CD4-positive, alpha-beta T cell (primary cell): ENCODE measurements at regions not wholly inside any gene's neighbourhood (a gene's known extent, or its start where the extent isn't known, plus 50 kb on each side); places are given as distances from the start of the nearest gene placed in this dataset.
"Not testable (repeated sequence)": the region's sequence is repeated elsewhere in the genome, so short reads cannot be mapped to it uniquely, and the experiment has no call there.

Experiments used
- ATAC-seq: fragments of 200-7000 bp; cut with Tn5 transposase; one replicate; pipeline ENCODE4 v1.10.0; 2022; ENCODE audit warnings: mild to moderate bottlenecking; ENCODE audit not compliant: poor library complexity
- CTCF ChIA-PET: fragments of 350-600 bp; sonication (Branson Sonifier 250); formaldehyde crosslinking; loops from one replicate; lab custom pipeline; 2021; ENCODE audit warnings: antibody characterized with exemption, inconsistent platforms; lab: Charles Lee
- POLR2A ChIA-PET: fragments of 350-600 bp; sonication (Branson Sonifier 250); formaldehyde crosslinking; loops from one replicate; lab custom pipeline; 2021; ENCODE audit warnings: antibody characterized with exemption, inconsistent platforms; lab: Charles Lee
- DNase-seq, 14 experiments: peaks; one replicate each; pipeline ENCODE4 v3.0.0-alpha.2; 2013 to 2020; ENCODE audit warnings: mixed read lengths in 2 of 14
- H3K27ac ChIP-seq, 2 donors: one replicate each; pipeline versions ENCODE4 v1.5.1 to v1.7.0; 2013; ENCODE audit warnings: low read length in 2 of 2, low read depth in 1 of 2, mild to moderate bottlenecking in 1 of 2
- H3K27me3 ChIP-seq, 2 experiments: 1 replicate in 1 of 2; 2 replicates in 1 of 2; pipeline versions ENCODE4 v1.6.1 to v1.7.0; 2013; ENCODE audit warnings: low read length in 2 of 2, control low read depth in 1 of 2, mild to moderate bottlenecking in 1 of 2, moderate library complexity in 1 of 2; ENCODE audit not compliant: insufficient read depth in 2 of 2, control insufficient read depth in 1 of 2
- H3K36me3 ChIP-seq: one replicate; pipeline ENCODE4 v1.6.1; 2013; ENCODE audit warnings: low read length, control low read depth; ENCODE audit not compliant: insufficient read depth
- H3K4me1 ChIP-seq: one replicate; pipeline ENCODE4 v1.6.1; 2013; ENCODE audit warnings: low read length, control low read depth; ENCODE audit not compliant: insufficient read depth
- H3K4me3 ChIP-seq: one replicate; pipeline ENCODE4 v1.5.1; 2013; ENCODE audit warnings: mild to moderate bottlenecking, low read length, moderate library complexity
- H3K9me3 ChIP-seq, 2 experiments: 1 replicate in 1 of 2; 2 replicates in 1 of 2; pipeline versions ENCODE4 v1.6.1 to v1.7.0; 2013; ENCODE audit warnings: low read length in 2 of 2, mild to moderate bottlenecking in 2 of 2, control low read depth in 1 of 2, moderate library complexity in 1 of 2; ENCODE audit not compliant: control insufficient read depth in 1 of 2, insufficient read depth in 1 of 2
- H3K27ac Mint-ChIP-seq: one replicate; pipeline ENCODE4 v1.8.0; 2020; ENCODE audit warnings: mixed read lengths
- H3K27me3 Mint-ChIP-seq: one replicate; pipeline ENCODE4 v1.8.0; 2021; ENCODE audit warnings: mixed read lengths
- H3K36me3 Mint-ChIP-seq: one replicate; pipeline ENCODE4 v1.8.0; 2021; ENCODE audit warnings: low read depth, mixed read lengths
- H3K4me1 Mint-ChIP-seq: one replicate; pipeline ENCODE4 v1.8.0; 2021; ENCODE audit warnings: low read depth, mixed read lengths
- H3K4me3 Mint-ChIP-seq: one replicate; pipeline ENCODE4 v1.8.0; 2020; ENCODE audit warnings: mild to moderate bottlenecking, mixed read lengths
- H3K9me3 Mint-ChIP-seq: one replicate; pipeline ENCODE4 v1.8.0; 2020; ENCODE audit warnings: mixed read lengths
- CTCF ChIP-seq: fragments of 200-600 bp; IDR thresholded peaks from one replicate; pipeline ENCODE4 v1.8.0; 2022; ENCODE audit warnings: antibody characterized with exemption, mild to moderate bottlenecking
- intact Hi-C, 2 experiments: fragments of 100-400 bp; cut with DNase I in 1 of 2; cut with micrococcal nuclease in 1 of 2; formaldehyde crosslinking; loops; one replicate each; pipeline versions ENCODE4 v1.15.1 to v1.9.0; 2023 to 2025; cut with DNase I, micrococcal nuclease

GRCh38 chr6:80961166-80961565 lies 791.3 kb downstream of the TENT5A start:
- ChIA-PET POLR2A (no interaction called here), CTCF (no interaction called here)
- H3K27ac Mint-ChIP-seq, result no peak overlapping the region
- no peak for TF ChIP-seq CTCF
- no peaks in the 10 kb centered on the region for H3K4me1 Mint-ChIP-seq
- no peak for ATAC-seq
- Histone ChIP-seq H3K27ac (no peak overlapping the region), H3K9me3 (no peaks in the 10 kb centered on the region), H3K27me3 (no peaks in the 10 kb centered on the region), H3K4me3 (no peak overlapping the region), H3K36me3 (no peaks in the 10 kb centered on the region), H3K4me1 (no peaks in the 10 kb centered on the region)
- H3K27me3 Mint-ChIP-seq, result no peaks in the 10 kb centered on the region
- intact Hi-C loops, result no loop called here
- no peaks in the 10 kb centered on the region for H3K36me3 Mint-ChIP-seq
- H3K9me3 Mint-ChIP-seq, result no peaks in the 10 kb centered on the region
- no peak for DNase-seq
- no peak overlapping the region for H3K4me3 Mint-ChIP-seq

GRCh38 chr6:80959034-80959433 lies 793.4 kb downstream of the TENT5A start:
- Histone ChIP-seq H3K36me3 (no peaks in the 10 kb centered on the region), H3K4me3 (no peak overlapping the region), H3K27ac (no peak overlapping the region), H3K4me1 (no peaks in the 10 kb centered on the region), H3K27me3 (no peaks in the 10 kb centered on the region), H3K9me3 (no peaks in the 10 kb centered on the region)
- ATAC-seq, result no peak
- Mint-ChIP-seq H3K4me1 (no peaks in the 10 kb centered on the region), H3K27ac (no peak overlapping the region), H3K4me3 (no peak overlapping the region), H3K27me3 (no peaks in the 10 kb centered on the region), H3K9me3 (no peaks in the 10 kb centered on the region), H3K36me3 (no peaks in the 10 kb centered on the region)
- ChIA-PET POLR2A (no interaction called here), CTCF (no interaction called here)
- intact Hi-C loops, result no loop called here
- no peak for DNase-seq
- TF ChIP-seq CTCF, result no peak

GRCh38 chr6:80956898-80957297 lies 795.6 kb downstream of the TENT5A start:
- H3K27ac Mint-ChIP-seq, result no peak overlapping the region
- POLR2A ChIA-PET, result interaction anchor here (0.5 kb wide), 1 partner anchor 1120 kb away, joined by 3 read pairs; no protein-coding TSS in a partner anchor
- ATAC-seq, result no peak

GRCh38 chr6:80952479-80952878 lies 800.0 kb downstream of the TENT5A start:
- H3K27ac Mint-ChIP-seq, H3K27me3 ChIP-seq, intact Hi-C loops, H3K4me3 Mint-ChIP-seq, H3K36me3 Mint-ChIP-seq, H3K4me3 ChIP-seq, H3K27me3 Mint-ChIP-seq, H3K9me3 ChIP-seq, H3K36me3 ChIP-seq, POLR2A ChIA-PET, DNase-seq, H3K4me1 Mint-ChIP-seq, H3K27ac ChIP-seq, ATAC-seq, H3K4me1 ChIP-seq, H3K9me3 Mint-ChIP-seq, CTCF ChIA-PET: not testable (repeated sequence)

More at GRCh38 chr6:80956898-80957297, 795.6 kb downstream of the TENT5A start:
- intact Hi-C loops, result no loop called here
- Histone ChIP-seq H3K9me3 (no peaks in the 10 kb centered on the region), H3K27ac (no peak overlapping the region), H3K27me3 (no peaks in the 10 kb centered on the region), H3K36me3 (no peaks in the 10 kb centered on the region), H3K4me3 (no peak overlapping the region), H3K4me1 (no peaks in the 10 kb centered on the region)
- no peak overlapping the region for H3K4me3 Mint-ChIP-seq
- CTCF ChIA-PET, result no interaction called here
- H3K9me3 Mint-ChIP-seq, result no peaks in the 10 kb centered on the region
- TF ChIP-seq CTCF, result no peak
- H3K27me3 Mint-ChIP-seq, result no peaks in the 10 kb centered on the region
- no peaks in the 10 kb centered on the region for H3K36me3 Mint-ChIP-seq
- H3K4me1 Mint-ChIP-seq, result no peaks in the 10 kb centered on the region
- no peak for DNase-seq
